ENCODE measurements at regions not wholly inside any gene's neighbourhood (a gene's known extent, or its start where the extent isn't known, plus 50 kb on each side); places are given as distances from the start of the nearest gene placed in this dataset.

DNA sequence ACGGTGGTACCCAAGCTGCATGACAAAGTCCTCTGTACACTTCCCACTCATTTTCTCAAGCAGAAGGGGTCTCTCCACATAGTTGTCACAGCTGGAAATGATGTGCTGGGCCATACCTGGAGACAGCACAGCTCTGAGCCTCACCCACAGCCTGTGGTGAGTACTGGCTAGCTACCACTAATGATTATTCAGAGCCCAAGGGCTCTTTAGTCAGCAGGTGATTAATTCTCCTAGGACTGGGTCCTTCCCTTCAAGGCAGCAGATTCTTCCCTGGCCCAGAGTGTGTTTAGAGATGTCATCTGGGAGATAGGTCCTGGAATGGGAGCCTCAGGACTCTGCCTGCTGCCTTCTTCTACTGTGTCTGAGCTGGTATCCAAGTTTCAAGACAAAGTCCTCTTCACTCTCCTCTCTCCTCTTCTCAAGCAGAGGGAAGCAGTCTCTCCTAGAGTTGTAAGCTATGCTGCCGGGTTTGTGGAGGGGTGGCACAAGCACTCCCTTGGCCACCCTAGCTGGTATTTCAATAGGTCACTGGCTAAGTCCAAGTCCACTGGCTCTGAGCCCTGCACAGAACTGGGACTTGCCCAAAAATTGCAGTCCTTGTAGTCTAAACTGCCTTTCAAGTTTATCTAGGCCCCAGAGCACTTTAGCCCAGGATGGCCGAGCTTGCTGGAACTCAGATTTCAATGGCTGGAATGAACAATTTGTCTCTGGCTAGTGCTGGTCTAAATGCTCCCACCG, 49.8 kb upstream of the VGLL2 start:
- no peak for FAIRE-seq
- Histone ChIP-seq H3K4me3 (ENCODE audit: low read length in 3 of 3) (no peak overlapping the region), H3K27ac (ENCODE audit: low read depth in 2 of 2, low read length in 2 of 2) (no peak overlapping the region), H3K36me3 (ENCODE audit: control insufficient read depth in 2 of 3, insufficient read depth in 3 of 3, low read length in 3 of 3) (no peaks in the 10 kb centered on the region), H3K4me1 (ENCODE audit: control insufficient read depth in 2 of 3, insufficient read depth in 2 of 3, low read depth in 1 of 3, low read length in 3 of 3) (no peaks in the 10 kb centered on the region), H3K27me3 (ENCODE audit: control insufficient read depth, insufficient read depth, low read length) (no peaks in the 10 kb centered on the region), H3K9ac (ENCODE audit: low read length in 3 of 3) (no peak overlapping the region), H3K9me3 (ENCODE audit: control insufficient read depth in 2 of 3, insufficient read depth in 1 of 3, low read length in 3 of 3) (peaks cover 0 to 4% (median 0%) of the 10 kb centered on the region in 3 donors)
- intact Hi-C loops (cut with DNase I) = no loop called here
- TF ChIP-seq, protein P1, sequence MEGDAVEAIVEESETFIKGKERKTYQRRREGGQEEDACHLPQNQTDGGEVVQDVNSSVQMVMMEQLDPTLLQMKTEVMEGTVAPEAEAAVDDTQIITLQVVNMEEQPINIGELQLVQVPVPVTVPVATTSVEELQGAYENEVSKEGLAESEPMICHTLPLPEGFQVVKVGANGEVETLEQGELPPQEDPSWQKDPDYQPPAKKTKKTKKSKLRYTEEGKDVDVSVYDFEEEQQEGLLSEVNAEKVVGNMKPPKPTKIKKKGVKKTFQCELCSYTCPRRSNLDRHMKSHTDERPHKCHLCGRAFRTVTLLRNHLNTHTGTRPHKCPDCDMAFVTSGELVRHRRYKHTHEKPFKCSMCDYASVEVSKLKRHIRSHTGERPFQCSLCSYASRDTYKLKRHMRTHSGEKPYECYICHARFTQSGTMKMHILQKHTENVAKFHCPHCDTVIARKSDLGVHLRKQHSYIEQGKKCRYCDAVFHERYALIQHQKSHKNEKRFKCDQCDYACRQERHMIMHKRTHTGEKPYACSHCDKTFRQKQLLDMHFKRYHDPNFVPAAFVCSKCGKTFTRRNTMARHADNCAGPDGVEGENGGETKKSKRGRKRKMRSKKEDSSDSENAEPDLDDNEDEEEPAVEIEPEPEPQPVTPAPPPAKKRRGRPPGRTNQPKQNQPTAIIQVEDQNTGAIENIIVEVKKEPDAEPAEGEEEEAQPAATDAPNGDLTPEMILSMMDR (IDR thresholded peaks at IDR 0.05; ENCODE audit: borderline replicate concordance, extremely low read depth, insufficient read depth) = no peak
- no peak for DNase-seq

Measured in kidney (tissue), 13 donors.